ENCODE measurements at regions not wholly inside any gene's neighbourhood (a gene's known extent, or its start where the extent isn't known, plus 50 kb on each side); places are given as distances from the start of the nearest gene placed in this dataset.

DNA sequence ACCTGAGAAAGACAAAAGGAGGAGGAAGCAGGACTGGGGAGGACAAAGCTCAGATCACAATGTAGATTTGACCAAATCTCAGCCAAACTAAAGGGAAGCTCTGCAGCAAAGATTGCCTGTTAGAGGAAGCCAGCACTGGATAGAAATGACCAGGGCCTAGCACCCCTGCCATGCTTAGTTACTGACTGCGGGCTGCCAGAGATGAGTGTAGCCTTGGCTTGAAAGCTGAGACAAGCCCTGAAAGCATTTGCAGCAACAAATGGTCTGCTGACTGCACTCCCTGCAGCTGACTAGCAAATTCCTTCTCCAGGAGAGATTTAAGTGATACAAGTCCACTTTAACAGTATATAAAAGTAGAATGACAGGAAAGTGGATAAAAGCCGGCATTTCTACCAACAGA is 140.9 kb upstream of the CRIM1 start:
- TF ChIP-seq CTCF (IDR thresholded peaks at IDR 0.05) (no peak), POLR2A (IDR thresholded peaks at IDR 0.05) (no peak)
